Testis (tissue), 2 donors: ENCODE measurements at regions not wholly inside any gene's neighbourhood (a gene's known extent, or its start where the extent isn't known, plus 50 kb on each side); places are given as distances from the start of the nearest gene placed in this dataset.

Experiments
- POLR2A ChIP-seq: fragments of 450-650 bp; IDR thresholded peaks from one replicate; pipeline ENCODE4 v1.6.1; 2017; ENCODE audit warnings: antibody characterized with exemption, mild to moderate bottlenecking, moderate library complexity
- TF ChIP-seq, protein P1 (sequence below), 3 experiments: fragments of 450-650 bp in 2 of 3; fragments of 200-600 bp in 1 of 3; sonication (generic) in 1 of 3; IDR thresholded peaks; one replicate each; pipeline ENCODE4 v1.5.1; 2016 to 2019; ENCODE audit warnings: antibody characterized with exemption in 3 of 3, mild to moderate bottlenecking in 2 of 3, moderate library complexity in 1 of 3

DNA sequence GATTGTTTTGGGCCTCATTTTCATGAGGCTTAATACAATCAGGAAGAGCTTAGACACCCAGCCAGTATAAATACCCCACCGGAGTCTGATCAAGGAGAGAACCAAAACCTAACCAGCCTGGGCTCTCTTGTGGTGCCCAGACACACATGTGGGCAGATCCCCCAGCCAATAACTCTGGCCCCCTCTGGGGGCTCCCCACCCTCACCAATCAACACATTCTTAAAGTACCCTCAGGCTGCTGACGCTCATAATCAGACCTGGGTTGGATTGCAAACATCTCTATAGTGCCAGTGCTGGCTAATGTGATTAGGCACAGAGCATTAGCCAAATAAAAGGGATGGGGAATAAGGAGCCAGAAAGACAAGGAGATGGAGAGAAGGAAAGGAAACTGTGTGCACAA lies 329.6 kb downstream of the BCL11A start:
- TF ChIP-seq, protein P1, sequence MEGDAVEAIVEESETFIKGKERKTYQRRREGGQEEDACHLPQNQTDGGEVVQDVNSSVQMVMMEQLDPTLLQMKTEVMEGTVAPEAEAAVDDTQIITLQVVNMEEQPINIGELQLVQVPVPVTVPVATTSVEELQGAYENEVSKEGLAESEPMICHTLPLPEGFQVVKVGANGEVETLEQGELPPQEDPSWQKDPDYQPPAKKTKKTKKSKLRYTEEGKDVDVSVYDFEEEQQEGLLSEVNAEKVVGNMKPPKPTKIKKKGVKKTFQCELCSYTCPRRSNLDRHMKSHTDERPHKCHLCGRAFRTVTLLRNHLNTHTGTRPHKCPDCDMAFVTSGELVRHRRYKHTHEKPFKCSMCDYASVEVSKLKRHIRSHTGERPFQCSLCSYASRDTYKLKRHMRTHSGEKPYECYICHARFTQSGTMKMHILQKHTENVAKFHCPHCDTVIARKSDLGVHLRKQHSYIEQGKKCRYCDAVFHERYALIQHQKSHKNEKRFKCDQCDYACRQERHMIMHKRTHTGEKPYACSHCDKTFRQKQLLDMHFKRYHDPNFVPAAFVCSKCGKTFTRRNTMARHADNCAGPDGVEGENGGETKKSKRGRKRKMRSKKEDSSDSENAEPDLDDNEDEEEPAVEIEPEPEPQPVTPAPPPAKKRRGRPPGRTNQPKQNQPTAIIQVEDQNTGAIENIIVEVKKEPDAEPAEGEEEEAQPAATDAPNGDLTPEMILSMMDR (IDR thresholded peaks at IDR 0.05) = no peak
- TF ChIP-seq POLR2A = no peak
